Fibroblast of gingiva (primary cell): ENCODE measurements at regions not wholly inside any gene's neighbourhood (a gene's known extent, or its start where the extent isn't known, plus 50 kb on each side); places are given as distances from the start of the nearest gene placed in this dataset.
A peak's percentile ranks its signal among the peaks of the same experiment; 100 is the strongest.
"Not testable (repeated sequence)": the region's sequence is repeated elsewhere in the genome, so short reads cannot be mapped to it uniquely, and the experiment has no call there.

ENCODE experiments used
- DNase-seq: peaks from one replicate; pipeline ENCODE4 v3.0.0-alpha.2; 2011; ENCODE audit warnings: low read depth

DNA sequence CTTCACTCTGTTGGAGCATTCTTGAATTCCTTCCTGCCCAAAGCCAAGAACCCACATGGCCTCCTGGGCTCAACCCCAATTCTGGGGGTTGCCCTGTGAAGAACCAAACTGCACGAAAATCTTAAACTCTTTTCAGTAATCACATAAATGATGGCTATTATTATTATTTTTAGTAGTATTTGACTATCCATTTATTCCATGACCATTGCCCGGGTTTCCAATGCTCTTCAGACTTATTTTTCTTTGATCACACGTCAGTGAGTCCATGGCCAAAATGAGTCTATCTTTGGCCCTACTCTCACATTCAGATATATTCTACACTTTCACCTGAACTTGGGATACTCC is 185.9 kb downstream of the AVL9 start:
- DNase-seq, result no peak

DNA sequence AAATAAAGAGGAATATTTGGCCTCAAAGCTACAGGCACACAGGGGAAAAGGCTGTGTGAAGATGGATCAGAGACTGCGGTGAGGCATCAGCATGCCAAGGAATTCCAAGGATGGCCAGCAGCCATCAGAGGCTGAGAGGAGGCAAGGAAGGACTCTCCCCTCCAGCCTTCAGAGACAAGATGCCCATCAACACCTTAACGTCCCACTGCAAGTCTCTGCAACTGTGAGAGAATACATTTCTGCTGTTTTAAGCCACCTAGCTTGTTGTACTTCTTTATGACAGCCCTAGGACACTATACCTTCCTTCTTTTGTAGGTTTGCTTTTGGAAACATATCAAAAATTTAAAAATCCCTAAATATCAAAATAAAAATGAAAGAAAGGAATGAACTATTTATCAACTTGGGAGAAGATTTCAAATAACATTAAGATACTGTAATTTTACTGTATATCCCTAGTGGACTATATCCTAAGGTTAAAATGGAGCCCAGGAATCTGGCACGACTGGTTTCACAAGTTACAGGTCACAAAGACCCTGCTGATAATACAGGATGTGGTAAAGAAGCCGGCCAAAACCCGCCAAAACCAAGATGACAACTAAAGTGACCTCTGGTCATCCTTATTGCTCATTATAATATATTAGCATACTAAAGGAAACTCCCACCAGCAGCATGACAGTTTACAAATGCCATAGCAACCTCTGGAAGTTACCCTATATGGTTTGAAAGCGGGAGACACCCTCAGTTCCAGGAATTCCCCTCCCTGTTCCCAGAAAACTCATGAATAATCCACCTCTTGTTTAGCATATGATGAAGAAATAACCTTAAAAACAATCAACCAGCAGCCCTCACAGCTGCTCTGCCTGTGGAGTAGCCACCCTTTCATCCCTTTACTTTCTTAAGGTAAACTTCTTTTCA is 185.2 kb downstream of the AVL9 start:
- DNase-seq, result peak; percentile 61

DNA sequence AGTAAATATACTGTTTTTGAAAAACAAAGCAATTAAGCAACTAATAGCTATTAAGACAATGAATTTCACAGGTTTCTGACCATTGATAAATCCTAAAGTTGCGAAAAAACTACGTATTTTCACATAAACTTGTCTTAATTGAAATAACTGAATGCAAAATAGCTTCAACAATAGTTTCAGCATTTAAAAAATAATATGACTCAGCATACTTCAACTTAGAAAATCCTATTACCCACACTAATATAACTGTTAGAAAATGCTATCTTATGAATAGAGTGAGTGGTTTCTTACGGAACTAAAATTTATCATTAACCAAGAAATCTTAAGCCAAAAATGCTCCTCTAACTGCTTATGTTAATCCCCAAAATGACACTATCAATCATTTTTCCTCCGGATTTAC is 183.9 kb downstream of the AVL9 start:
- no peak for DNase-seq

DNA sequence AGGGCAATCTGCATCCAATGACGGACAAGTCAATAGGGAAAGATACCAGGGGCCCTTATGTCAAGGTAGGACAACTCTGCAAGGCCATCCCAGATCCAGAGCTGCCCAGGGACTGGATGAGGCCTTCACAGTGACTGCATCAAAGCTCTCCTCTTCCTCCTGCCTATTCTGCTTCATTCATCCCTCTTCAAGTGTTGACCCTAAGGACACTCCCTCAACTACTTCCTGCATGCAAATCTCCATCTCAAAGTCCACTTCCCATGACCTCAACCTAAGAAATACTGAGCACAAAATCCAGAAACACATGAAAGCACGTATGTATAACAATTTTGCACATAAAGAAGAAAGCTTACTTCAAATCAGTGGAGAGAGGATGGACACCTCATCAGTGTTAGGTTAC is 182.3 kb downstream of the AVL9 start:
- DNase-seq, result no peak

DNA sequence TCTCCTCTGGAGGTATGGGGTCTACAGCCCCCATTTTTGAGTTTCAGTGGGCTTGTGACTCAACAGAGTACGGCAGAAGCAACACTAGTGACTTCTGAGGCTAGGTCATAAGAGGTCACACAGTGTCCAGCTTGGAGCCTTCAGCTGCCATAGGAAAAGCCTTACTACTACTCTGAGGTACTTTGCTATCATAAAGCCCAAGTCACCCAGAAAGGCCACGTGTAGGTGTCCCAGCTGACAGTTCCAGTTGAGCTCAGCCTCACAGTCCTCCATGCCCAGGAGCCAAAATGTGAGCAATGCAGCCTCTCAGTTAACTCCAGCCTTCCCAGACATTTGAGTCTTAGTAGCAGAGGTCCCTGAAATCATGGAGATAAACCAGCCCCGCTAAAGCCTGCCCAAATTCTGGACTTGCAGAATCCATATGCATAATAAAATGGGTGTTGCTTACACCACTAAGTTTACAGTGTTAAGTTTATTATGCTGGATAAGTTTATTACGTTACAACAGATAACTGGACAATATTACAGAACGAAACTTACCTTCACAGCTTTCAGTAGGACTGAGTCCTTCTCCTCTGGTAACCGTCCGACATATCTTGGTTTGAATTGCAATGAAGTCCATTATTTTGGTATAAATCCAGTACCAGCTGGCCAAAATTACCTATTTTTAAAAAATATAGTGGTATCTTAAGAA is 181.1 kb downstream of the AVL9 start:
- DNase-seq, result no peak

DNA sequence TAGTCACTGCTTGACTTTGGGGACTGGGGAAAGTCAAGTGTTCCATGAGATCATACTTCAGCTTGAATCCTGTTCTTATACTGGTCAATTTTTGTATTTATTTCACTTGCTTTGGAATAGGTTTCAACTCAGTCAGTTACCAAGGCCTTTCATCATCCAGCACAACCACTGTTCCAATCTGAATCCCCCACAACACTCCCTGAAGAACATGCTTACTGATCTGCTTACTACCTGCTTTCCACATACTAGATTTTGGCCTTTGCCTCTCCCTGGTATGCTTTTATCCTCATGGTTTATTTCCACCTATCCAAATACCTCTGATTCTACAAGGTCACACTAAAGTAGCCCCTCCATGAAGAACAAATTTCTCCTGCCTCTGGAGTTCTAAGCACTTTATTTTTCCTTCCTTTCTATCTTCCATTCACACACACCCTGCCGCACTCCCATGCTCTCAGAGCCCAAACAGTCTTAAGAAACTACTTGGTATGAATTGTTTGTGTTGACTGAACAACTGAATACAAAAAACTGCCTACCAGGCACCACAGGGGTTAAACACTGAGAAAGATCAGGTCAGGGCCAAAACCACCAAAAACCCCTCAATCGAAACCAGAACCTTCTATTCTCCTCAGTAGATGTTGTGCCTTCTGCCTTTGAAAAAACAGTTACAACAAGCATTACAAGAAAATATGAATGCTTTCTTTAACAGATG is 178.1 kb downstream of the AVL9 start:
- no peak for DNase-seq

DNA sequence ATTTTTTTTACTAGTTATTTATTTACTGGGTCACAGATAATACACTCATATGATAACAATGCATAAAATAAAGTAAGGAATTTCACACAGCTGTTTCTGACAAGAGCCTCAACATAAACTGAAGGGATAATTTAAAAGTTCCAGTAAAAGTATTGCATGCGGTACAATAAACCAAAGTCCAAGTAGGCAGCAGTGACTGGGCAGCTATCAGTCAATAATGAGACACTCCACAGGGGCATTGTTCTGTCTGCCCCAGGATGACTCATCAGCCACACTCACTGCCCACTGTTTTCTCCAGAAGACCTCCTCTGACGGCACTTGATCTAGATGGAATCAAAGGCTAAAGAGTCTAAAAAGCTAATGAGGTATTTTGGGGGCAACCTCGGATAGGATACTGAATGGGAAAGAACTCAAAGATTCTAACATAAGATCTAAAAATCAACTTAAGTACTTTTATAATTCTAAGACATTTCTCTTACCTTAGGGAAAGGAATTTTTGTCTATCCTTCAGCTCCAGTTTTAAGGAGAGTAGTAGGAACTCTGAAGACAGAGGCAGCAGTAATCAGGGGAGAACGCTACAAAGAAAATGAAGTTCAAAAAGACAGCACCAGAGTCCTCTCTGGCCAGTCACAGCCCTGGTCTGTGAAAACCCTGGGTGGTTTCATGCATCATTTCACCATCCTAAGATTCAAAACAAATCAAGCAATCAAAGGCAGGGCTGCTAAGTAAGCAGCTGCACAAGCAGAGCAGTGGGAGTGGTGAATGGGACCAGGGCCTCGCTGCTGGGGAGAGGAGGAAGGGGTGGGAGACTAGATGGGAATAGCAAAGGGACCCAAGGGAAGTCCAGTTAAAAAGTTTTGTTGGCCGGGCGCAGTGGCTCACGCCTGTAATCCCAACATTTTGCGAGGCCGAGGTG is 175.1 kb downstream of the AVL9 start:
- peak; percentile 4 for DNase-seq

DNA sequence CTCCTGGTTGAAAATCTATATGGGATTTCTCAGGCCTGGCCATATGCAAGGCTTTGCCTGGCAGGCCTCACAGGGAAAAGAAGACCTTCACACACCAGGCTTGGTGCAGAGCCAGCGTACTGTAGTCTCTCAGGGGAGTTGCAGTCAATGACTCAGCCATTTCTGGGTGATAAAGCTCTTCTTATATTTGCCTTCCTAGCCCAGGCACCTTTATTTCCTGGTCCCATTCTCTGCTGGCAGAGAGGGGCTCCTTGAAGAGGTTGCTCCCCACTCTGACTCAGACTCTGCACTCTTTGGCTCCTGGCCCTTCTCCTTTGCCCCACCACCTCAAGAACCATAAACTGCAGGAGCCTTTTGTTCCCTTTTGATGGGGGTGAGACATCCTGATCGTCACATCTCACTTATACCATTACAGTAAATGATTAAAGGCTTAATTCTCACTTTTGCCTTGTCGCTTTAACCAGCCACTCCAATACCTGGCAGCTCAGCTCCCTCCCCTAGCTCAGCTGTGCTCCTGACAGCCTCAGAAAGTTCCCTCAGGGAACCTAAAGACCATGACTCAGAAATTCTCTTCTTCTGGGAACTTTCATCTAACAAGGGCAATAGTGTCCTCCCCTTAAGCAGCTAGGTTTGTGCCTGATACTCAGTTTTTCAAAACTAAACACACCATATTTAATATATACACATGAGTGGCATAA is 174.0 kb downstream of the AVL9 start:
- DNase-seq, result peak; percentile 52

DNA sequence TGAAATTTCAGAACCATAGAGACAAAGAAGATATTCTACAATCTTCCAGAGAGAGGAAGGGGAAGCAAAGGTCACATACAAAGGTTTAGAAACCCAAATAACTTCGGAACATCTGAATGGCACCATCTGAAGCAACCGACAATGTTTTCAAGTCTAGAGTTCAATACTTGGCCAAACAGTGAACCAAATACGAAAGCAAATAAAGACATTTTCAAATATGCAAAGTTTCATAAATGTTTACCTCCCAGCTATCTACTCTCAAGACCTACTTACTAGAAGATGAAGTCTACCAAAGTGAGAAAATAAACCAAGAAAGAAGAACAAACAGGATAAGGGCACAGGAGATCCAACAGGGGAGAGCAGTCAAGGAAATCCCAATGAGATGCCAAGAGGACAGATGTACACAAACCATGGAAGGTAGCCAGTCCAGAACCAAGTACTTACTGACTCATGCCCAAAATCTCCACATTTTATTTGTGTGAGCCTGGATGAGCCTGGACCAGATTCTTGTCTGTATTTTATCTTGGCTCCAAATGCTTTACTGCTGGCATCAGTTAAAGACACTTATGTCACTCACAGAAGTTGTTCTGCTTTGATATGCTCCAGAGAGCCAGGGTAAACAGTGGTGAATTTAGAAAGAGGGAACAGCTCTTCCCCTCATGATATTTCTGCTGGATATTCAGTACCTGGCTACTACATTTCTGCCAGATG is 173.3 kb downstream of the AVL9 start:
- DNase-seq, result peak; percentile 72

DNA sequence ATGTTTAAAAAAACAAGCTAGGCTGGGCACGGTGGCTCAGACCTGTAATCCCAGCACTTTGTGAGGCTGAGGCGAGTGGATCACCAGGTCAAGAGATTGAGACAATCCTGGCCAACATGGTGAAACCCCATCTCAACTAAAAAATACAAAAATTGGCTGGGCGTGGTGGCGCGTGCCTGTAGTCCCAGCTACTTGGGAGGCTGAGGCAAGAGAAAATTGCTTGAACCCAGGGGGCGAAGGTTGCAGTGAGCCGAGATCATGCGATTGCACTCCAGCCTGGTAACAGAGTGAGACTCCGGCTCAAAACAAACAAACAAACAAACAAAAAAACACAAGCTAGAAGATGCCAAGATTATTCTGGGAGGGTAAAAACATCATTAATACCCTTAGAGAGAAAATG is 172.3 kb downstream of the AVL9 start:
- not testable (repeated sequence) for DNase-seq

DNA sequence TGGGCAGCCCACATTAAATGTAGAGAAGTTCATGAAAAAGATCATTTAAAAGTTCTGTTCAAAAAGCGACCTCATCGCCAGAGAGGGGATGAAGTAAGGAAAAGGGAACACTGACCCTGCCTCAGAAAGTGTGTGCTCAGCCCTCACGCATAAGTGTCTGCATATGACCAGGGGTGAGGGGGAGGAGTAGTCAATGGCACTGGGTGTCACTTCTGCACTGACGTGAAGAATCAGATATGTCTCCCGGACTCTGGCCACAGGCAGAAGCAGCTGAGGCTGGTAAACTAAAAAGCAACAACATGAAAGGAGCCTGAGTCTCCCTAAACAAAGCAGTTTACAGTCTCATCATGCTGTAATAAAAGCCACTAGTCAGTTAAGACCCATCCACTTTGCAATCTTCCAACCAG is 168.5 kb downstream of the AVL9 start:
- not testable (repeated sequence) for DNase-seq

DNA sequence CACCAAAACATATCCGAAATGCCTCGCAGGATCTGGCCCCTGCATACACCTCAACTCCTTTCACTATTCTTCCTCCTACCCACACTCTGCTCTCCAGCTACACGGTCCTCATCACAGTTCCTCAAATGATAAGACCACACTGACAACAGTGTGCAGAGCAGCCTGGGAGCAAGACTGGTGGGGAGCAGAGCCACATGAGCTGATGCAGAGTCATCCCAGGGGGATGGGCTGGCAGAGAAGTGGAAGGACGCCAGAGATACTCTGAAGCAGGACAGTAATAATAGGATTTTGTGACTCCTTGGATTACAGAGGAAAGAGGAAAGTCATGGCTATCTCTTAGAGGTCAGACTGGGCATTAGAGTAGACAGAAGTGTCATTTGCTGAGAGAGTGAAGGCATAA is 167.2 kb downstream of the AVL9 start:
- DNase-seq, result not testable (repeated sequence)

DNA sequence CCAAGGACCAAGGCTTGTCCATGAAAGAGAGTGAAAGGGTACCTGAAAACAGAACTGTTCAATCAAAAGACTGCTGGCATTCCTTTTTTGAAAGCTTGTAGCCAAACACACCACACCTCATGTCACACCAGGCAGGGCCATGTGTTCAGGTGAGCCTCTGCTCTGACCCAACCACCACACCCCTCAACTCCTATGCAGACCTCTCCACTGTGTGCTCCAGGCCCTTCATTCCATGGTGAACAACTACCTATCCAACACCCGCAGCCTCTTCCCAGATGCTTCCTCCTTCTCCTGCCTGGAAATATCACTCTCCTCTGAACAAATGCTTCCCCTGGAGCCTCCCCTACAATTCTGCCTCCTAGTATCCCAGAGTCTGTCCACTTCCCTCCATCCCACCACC is 166.6 kb downstream of the AVL9 start:
- no peak for DNase-seq

DNA sequence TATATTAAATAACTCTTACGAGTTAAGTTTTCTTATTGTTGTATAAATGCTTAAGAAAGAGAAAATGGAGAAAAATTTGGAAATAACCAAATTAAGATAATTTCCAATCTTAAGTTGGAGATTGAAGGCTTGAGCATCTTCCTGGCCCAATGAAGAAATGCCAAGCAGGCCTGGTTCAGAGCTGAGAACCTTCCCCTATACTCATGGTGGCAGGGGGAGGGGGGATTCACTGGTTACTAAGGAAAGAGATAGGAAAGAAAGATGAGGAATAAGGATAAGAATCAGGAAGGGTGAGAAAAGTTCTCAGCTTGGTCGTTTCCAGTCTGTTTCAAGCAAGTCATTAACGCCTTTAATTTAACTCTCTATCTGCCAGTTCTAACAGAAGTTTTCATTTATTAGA is 166.2 kb downstream of the AVL9 start:
- DNase-seq, result no peak

DNA sequence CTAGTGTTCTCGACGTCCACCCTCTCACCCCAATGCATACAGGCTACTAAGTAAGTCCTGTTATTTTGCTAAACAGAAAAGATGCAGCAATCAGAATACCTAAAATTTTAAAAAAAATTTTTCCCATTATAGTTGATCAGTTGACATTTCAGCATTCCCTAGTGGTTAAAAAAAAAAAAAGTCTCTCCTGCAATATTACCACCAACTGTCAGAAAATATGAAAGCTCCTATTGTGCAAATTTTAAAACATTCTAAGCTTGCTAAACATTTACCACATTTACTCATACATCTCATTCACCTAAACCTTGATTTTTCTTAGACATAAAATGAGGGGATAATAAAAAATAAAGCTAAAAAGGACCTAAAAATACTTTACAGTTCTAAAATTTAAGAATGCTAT is 165.6 kb downstream of the AVL9 start:
- no peak for DNase-seq

DNA sequence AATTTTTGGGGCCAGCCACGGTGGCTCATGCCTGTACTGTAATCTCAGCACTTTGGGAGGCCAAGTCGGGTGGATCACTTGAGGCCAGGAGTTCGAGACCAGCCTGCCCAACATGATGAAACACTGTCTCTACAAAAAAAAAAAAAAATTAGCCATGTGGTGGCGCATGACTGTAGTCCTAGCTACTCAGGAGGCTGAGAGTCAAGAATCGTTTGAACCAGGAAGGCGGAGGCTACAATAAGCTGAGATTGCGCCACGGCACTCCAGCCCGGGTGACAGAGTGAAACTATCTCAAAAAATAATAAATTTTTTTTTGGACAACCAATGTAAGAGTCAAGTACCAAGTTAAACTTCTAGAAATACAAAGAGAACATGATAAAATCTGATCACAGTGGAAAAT is 164.6 kb downstream of the AVL9 start:
- DNase-seq, result no peak

DNA sequence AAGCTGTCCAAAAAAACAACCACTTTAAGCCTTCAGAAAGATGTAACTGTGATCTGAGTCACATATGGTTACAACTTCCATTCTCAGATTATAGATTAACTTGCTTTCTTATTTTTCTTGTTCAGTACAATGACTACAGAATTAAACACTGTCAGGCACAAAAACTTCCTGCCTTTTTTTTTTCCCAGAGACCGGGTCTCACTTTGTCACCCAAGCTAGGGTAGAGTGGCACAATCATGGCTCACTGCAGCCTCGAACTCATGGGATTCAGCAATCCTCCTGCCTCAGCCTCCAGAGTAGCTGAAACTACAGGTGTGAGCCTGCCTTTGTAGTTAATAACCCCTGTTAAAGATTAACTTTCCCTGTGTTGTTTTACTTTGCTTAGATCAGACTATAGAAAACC is 163.2 kb downstream of the AVL9 start:
- no peak for DNase-seq

DNA sequence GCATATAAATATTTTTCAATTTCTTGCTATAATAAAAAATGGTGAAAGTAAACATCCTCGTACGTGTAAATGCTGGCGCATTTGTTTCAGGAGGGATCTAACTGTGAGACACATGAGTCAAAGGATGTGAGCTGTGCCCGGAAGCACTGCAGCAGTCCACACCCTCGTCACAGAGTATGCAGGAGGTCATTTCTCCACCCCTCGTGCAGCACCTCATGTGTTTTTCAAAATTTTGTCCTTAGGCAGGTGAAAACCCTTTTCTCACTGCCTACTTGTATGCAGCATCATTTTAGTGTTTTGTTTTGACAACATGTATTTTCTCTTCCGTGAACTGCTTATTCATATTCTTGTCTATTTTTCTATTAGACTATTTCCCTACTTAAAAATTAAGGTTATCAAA is 162.7 kb downstream of the AVL9 start:
- no peak for DNase-seq

DNA sequence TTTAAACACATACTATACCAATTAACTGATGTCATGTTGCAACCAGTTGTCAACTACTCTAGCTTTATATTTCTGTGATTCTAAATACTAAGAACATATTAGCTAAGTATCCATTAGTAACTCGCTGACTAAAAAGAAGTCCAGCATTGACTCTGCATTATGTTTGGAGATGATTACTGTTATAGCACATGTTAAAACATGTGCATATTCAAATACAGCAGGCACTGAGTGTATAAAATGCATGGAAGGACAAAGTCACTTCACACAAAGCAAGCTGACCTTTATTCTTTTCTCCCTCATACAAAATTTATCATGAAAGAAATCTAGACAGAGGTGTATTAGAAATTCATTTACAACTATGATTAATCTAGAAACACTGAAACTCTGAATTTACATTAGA is 159.3 kb downstream of the AVL9 start:
- DNase-seq, result not testable (repeated sequence)

DNA sequence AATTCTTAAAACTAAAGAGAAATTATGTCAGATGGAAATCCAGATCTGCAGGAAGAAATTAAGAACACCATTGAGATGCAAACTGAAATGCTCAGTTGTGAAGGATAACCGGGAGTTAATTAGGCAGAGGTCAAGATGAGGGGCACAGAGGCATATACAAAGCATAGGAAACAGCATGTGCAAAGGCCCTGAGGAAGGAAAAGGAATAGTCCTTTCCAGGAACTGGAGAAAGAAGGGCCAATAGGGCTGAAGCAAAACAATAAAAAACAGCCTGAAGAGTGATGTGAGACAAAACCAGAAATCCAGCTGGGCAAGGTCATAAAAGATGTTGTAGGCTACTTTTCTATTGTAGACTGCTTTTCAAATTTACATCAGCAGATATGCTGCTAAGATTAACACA is 155.1 kb downstream of the AVL9 start:
- DNase-seq, result not testable (repeated sequence)
